ENCODE measurements at regions not wholly inside any gene's neighbourhood (a gene's known extent, or its start where the extent isn't known, plus 50 kb on each side); places are given as distances from the start of the nearest gene placed in this dataset.
"Not testable (repeated sequence)": the region's sequence is repeated elsewhere in the genome, so short reads cannot be mapped to it uniquely, and the experiment has no call there.

- Histone ChIP-seq H3K9me2 (replicated peaks; ENCODE audit: insufficient read depth) (no peaks in the 10 kb centered on the region), H3K4me1 (ENCODE audit: insufficient read depth) (no peaks in the 10 kb centered on the region), H3K27ac (no peak overlapping the region), H3K36me3 (replicated peaks; ENCODE audit: insufficient read depth, low read depth) (no peaks in the 10 kb centered on the region), H3K9me3 (ENCODE audit: low read depth) (no peaks in the 10 kb centered on the region), H3K79me2 (no peaks in the 10 kb centered on the region), H3K27me3 (no peaks in the 10 kb centered on the region), H2AFZ (no peak overlapping the region), H3K4me2 (no peak overlapping the region), H3K4me3 (no peak overlapping the region), H4K20me1 (ENCODE audit: insufficient read depth, poor library complexity, severe bottlenecking) (no peaks in the 10 kb centered on the region)
- TF ChIP-seq EZH2phosphoT487 (IDR thresholded peaks at IDR 0.05; ENCODE audit: low read depth, severe bottlenecking, unreplicated experiment): no peak
- no peak for TF ChIP-seq CTCF (IDR thresholded peaks at IDR 0.05; ENCODE audit: poor library complexity)
- no peak for TF ChIP-seq EZH2 (IDR thresholded peaks at IDR 0.05; ENCODE audit: borderline replicate concordance)
- 90% methylated on average over 3 of the region's 3 CpGs for WGBS (ENCODE audit: low lambda C conversion rate, missing lambda C conversion rate)
- no peak for DNase-seq (ENCODE audit: low spot score)
These were observed 1264.6 kb downstream of the REEP3 start for GRCh38 chr10:64785816-64786215.

GRCh38 chr10:64786989-64787388, 1265.8 kb downstream of the REEP3 start:
- Histone ChIP-seq H4K20me1 (ENCODE audit: insufficient read depth, poor library complexity, severe bottlenecking) (no peaks in the 10 kb centered on the region), H2AFZ (no peak overlapping the region), H3K4me1 (ENCODE audit: insufficient read depth) (no peaks in the 10 kb centered on the region), H3K27ac (no peak overlapping the region), H3K4me3 (no peak overlapping the region), H3K4me2 (no peak overlapping the region), H3K27me3 (no peaks in the 10 kb centered on the region), H3K36me3 (replicated peaks; ENCODE audit: insufficient read depth, low read depth) (no peaks in the 10 kb centered on the region), H3K79me2 (no peaks in the 10 kb centered on the region), H3K9me2 (replicated peaks; ENCODE audit: insufficient read depth) (no peaks in the 10 kb centered on the region), H3K9me3 (ENCODE audit: low read depth) (no peaks in the 10 kb centered on the region)
- DNase-seq (ENCODE audit: low spot score): no peak
- 98% methylated on average over 2 of the region's 2 CpGs for WGBS (ENCODE audit: low lambda C conversion rate, missing lambda C conversion rate)
- TF ChIP-seq EZH2phosphoT487 (IDR thresholded peaks at IDR 0.05; ENCODE audit: low read depth, severe bottlenecking, unreplicated experiment) (no peak), CTCF (IDR thresholded peaks at IDR 0.05; ENCODE audit: poor library complexity) (no peak), EZH2 (IDR thresholded peaks at IDR 0.05; ENCODE audit: borderline replicate concordance) (no peak)

GRCh38 chr10:64795847-64796246, 1274.6 kb downstream of the REEP3 start:
- Histone ChIP-seq H3K9me2 (replicated peaks; ENCODE audit: insufficient read depth) (no peaks in the 10 kb centered on the region), H3K9me3 (ENCODE audit: low read depth) (no peaks in the 10 kb centered on the region), H3K4me1 (ENCODE audit: insufficient read depth) (peaks cover 2% of the 10 kb centered on the region), H4K20me1 (ENCODE audit: insufficient read depth, poor library complexity, severe bottlenecking) (no peaks in the 10 kb centered on the region), H3K79me2 (no peaks in the 10 kb centered on the region), H3K27ac (no peak overlapping the region), H3K4me2 (peak overlapping the region; percentile 19), H3K27me3 (no peaks in the 10 kb centered on the region), H2AFZ (no peak overlapping the region), H3K36me3 (replicated peaks; ENCODE audit: insufficient read depth, low read depth) (no peaks in the 10 kb centered on the region), H3K4me3 (no peak overlapping the region)
- DNase-seq (ENCODE audit: low spot score): no peak
- TF ChIP-seq CTCF (IDR thresholded peaks at IDR 0.05; ENCODE audit: poor library complexity) (no peak), EZH2 (IDR thresholded peaks at IDR 0.05; ENCODE audit: borderline replicate concordance) (no peak), EZH2phosphoT487 (IDR thresholded peaks at IDR 0.05; ENCODE audit: low read depth, severe bottlenecking, unreplicated experiment) (no peak)
- 54% methylated on average over 3 of the region's 3 CpGs for WGBS (ENCODE audit: low lambda C conversion rate, missing lambda C conversion rate)

GRCh38 chr10:64798297-64798696, 1277.1 kb downstream of the REEP3 start:
- Histone ChIP-seq H3K9me3 (ENCODE audit: low read depth) (no peaks in the 10 kb centered on the region), H3K4me2 (no peak overlapping the region), H3K27ac (no peak overlapping the region), H3K4me3 (no peak overlapping the region), H2AFZ (no peak overlapping the region), H3K27me3 (no peaks in the 10 kb centered on the region), H3K9me2 (replicated peaks; ENCODE audit: insufficient read depth) (no peaks in the 10 kb centered on the region), H3K79me2 (no peaks in the 10 kb centered on the region), H3K4me1 (ENCODE audit: insufficient read depth) (peaks cover 5% of the 10 kb centered on the region), H4K20me1 (ENCODE audit: insufficient read depth, poor library complexity, severe bottlenecking) (no peaks in the 10 kb centered on the region), H3K36me3 (replicated peaks; ENCODE audit: insufficient read depth, low read depth) (no peaks in the 10 kb centered on the region)
- TF ChIP-seq EZH2 (IDR thresholded peaks at IDR 0.05; ENCODE audit: borderline replicate concordance): no peak
- no peak for TF ChIP-seq EZH2phosphoT487 (IDR thresholded peaks at IDR 0.05; ENCODE audit: low read depth, severe bottlenecking, unreplicated experiment)
- no peak for TF ChIP-seq CTCF (IDR thresholded peaks at IDR 0.05; ENCODE audit: poor library complexity)
- WGBS (ENCODE audit: low lambda C conversion rate, missing lambda C conversion rate): 59% methylated on average over 1 of the region's 1 CpG
- DNase-seq (ENCODE audit: low spot score): no peak

GRCh38 chr10:64808233-64808632, 1287.0 kb downstream of the REEP3 start:
- not testable (repeated sequence) for H3K9me2 ChIP-seq (replicated peaks; ENCODE audit: insufficient read depth); H3K4me1 ChIP-seq (ENCODE audit: insufficient read depth); H3K9me3 ChIP-seq (ENCODE audit: low read depth); H3K4me2 ChIP-seq; H2AFZ ChIP-seq; H3K79me2 ChIP-seq; H3K36me3 ChIP-seq (replicated peaks; ENCODE audit: insufficient read depth, low read depth); H4K20me1 ChIP-seq (ENCODE audit: insufficient read depth, poor library complexity, severe bottlenecking); DNase-seq (ENCODE audit: low spot score); H3K27me3 ChIP-seq; H3K4me3 ChIP-seq; H3K27ac ChIP-seq

Measured in hepatocyte (in vitro differentiated cells).